GM12878 (cell line): ENCODE measurements at regions not wholly inside any gene's neighbourhood (a gene's known extent, or its start where the extent isn't known, plus 50 kb on each side); places are given as distances from the start of the nearest gene placed in this dataset.

Experiments
- ATAC-seq: fragments of 200-7000 bp; cut with Tn5 transposase; 3 replicates; pipeline ENCODE4 v1.9.1; 2020; ENCODE audit warnings: mild to moderate bottlenecking, moderate library complexity
- BruUV-seq: library from RNA; stranded (reverse); fragments of 400-500 nt; replicated peaks from 2 replicates; lab custom pipeline; 2021; lab: Mats Ljungman, UMichigan
- CTCF ChIA-PET: fragments of 300-600 bp; sonication (Branson Sonifier 250); formaldehyde crosslinking; extraction: SDS; loops from one replicate; lab custom pipeline; 2021; ENCODE audit warnings: inconsistent platforms; lab: Yijun Ruan, JAX
- POLR2A ChIA-PET: fragments of 350-600 bp; formaldehyde crosslinking; extraction: SDS; loops from one replicate; lab custom pipeline; 2021; ENCODE audit warnings: inconsistent platforms; lab: Charles Lee
- RAD21 ChIA-PET: fragments of 300-600 bp; sonication (Branson Sonifier 250); formaldehyde crosslinking; loops from one replicate; lab custom pipeline; 2023; ENCODE audit warnings: antibody characterized with exemption; ENCODE audit not compliant: unreplicated experiment; lab: Charles Lee
- SMC1A ChIA-PET: fragments of 300-600 bp; sonication (Branson Sonifier 250); formaldehyde crosslinking; loops from one replicate; lab custom pipeline; 2023; ENCODE audit not compliant: unreplicated experiment, uncharacterized antibody; lab: Charles Lee
- DNase-seq: peaks from one replicate; pipeline ENCODE4 v3.0.0-alpha.2; 2011; ENCODE audit warnings: low read depth, low spot score
- FAIRE-seq: peaks from 3 replicates; lab custom pipeline; 2011; peaks lifted over from hg19 to GRCh38; lab: Jason Lieb, UNC
- H2AFZ ChIP-seq: 2 replicates; pipeline ENCODE4 v1.6.0; 2011; ENCODE audit warnings: low read depth, low read length, control low read depth; ENCODE audit not compliant: control insufficient read depth
- H3K27ac ChIP-seq: 2 replicates; pipeline ENCODE4 v1.5.1; 2011; ENCODE audit warnings: control low read depth; ENCODE audit not compliant: control insufficient read depth, insufficient read depth
- H3K27me3 ChIP-seq, 2 experiments: replicated peaks in 1 of 2; 2 replicates each; pipeline versions ENCODE4 v1.6.0 to v1.6.1; 2011; ENCODE audit warnings: low read length in 1 of 2; ENCODE audit not compliant: control insufficient read depth in 2 of 2, insufficient read depth in 2 of 2
- H3K36me3 ChIP-seq, 2 experiments: 2 replicates each; pipeline ENCODE4 v1.5.1; 2011; ENCODE audit warnings: low read length in 1 of 2; ENCODE audit not compliant: control insufficient read depth in 2 of 2, insufficient read depth in 2 of 2
- H3K4me1 ChIP-seq: 2 replicates; pipeline ENCODE4 v1.6.1; 2011; ENCODE audit warnings: mild to moderate bottlenecking, low read length, moderate library complexity, mixed read lengths; ENCODE audit not compliant: control insufficient read depth, insufficient read depth
- H3K4me2 ChIP-seq: 2 replicates; pipeline ENCODE4 v1.6.0; 2011; ENCODE audit warnings: control low read depth; ENCODE audit not compliant: control insufficient read depth, insufficient read depth
- H3K4me3 ChIP-seq: fragments of 200-600 bp; sonication (generic); 2 replicates; pipeline ENCODE4 v1.5.1; 2016
- H3K79me2 ChIP-seq: 2 replicates; pipeline ENCODE4 v1.6.0; 2011; ENCODE audit warnings: low read length; ENCODE audit not compliant: control insufficient read depth, insufficient read depth
- H3K9ac ChIP-seq: 2 replicates; pipeline ENCODE4 v1.8.0; 2011; ENCODE audit warnings: low read length, control low read depth, mixed read lengths; ENCODE audit not compliant: control insufficient read depth, insufficient read depth
- H3K9me3 ChIP-seq: replicated peaks from 3 replicates; pipeline ENCODE4 v1.5.1; 2011; ENCODE audit warnings: mild to moderate bottlenecking, low read length; ENCODE audit not compliant: control insufficient read depth, insufficient read depth
- H4K20me1 ChIP-seq: 2 replicates; pipeline ENCODE4 v1.6.0; 2011; ENCODE audit not compliant: control insufficient read depth, insufficient read depth
- CUX1 ChIP-seq: IDR thresholded peaks from 2 replicates; pipeline ENCODE4 v1.6.1; 2012; ENCODE audit warnings: improper control_type of control experiment, low read depth, low read length; ENCODE audit not compliant: insufficient replicate concordance
- EP300 ChIP-seq, 2 experiments: fragments of 150-350 bp in 1 of 2; IDR thresholded peaks; 2 replicates each; pipeline ENCODE4 v1.6.1; 2011 to 2012; ENCODE audit warnings: low read depth in 2 of 2, low read length in 2 of 2, borderline replicate concordance in 1 of 2, improper control_type of control experiment in 1 of 2, inconsistent platforms in 1 of 2; ENCODE audit not compliant: control insufficient read depth in 1 of 2
- NFXL1 ChIP-seq: fragments of 450-650 bp; IDR thresholded peaks from 2 replicates; pipeline ENCODE4 v1.6.1; 2017; ENCODE audit warnings: antibody characterized with exemption, mild to moderate bottlenecking, borderline replicate concordance
- STAT1 ChIP-seq: fragments of 450-650 bp; conservative IDR thresholded peaks from 2 replicates; pipeline ENCODE4 v1.6.1; 2014; ENCODE audit warnings: antibody characterized with exemption, mild to moderate bottlenecking
- YBX1 ChIP-seq: fragments of 450-650 bp; IDR thresholded peaks from 2 replicates; pipeline ENCODE4 v1.6.1; 2016; ENCODE audit warnings: antibody characterized with exemption
- WGBS: methylation state at CpG from one replicate; pipeline ENCODE4 v1.1.6; 2016; ENCODE audit warnings: low lambda C conversion rate; ENCODE audit not compliant: insufficient replicate concordance, insufficient coverage; ENCODE audit errors: missing lambda C conversion rate; 5-methylcytosine and 5-hydroxymethylcytosine counted together
- in situ Hi-C: fragments of 300-500 bp; cut with MboI; formaldehyde crosslinking; loops from 9 replicates; pipeline ENCODE4 v1.14.3; 2018; ENCODE audit warnings: mixed read lengths
- intact Hi-C: fragments of 100-400 bp; cut with micrococcal nuclease; formaldehyde crosslinking; loops from one replicate; pipeline ENCODE4 v1.14.2; 2022; ENCODE audit not compliant: unreplicated experiment

DNA sequence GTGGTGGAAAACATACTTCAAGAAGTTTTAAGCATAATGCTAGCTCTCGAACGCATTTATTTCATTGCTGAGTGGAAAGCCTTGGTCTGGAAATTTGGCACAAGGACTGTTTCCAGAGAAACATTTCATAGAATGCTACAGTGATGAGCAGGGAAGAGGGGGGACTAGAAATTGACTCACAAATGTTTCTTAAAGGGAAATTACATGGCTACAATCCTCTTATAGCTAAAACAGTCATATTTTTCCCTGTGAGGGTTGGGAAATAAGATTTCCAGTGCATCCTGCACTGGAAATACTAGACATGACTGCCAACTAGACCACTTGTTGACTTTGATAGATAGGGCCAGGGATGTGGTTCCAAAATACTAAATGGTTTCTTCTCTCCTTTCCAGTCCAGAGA lies 197.3 kb upstream of the RGS6 start (continued):
- TF ChIP-seq NFXL1 (no peak), EP300 (IDR thresholded peaks at IDR 0.05; ENCODE audit: borderline replicate concordance in 1 of 2, control insufficient read depth in 1 of 2, low read depth in 2 of 2, low read length in 2 of 2) (no peak), STAT1 (no peak), YBX1 (no peak)

GRCh38 chr14:71737760-71738159 lies 194.5 kb upstream of the RGS6 start:
- H4K20me1 ChIP-seq: no peaks in the 10 kb centered on the region
- H3K36me3 ChIP-seq: peaks cover 29 to 43% of the 10 kb centered on the region in 2 experiments
- H3K27ac ChIP-seq: no peak overlapping the region
- H3K79me2 ChIP-seq: no peaks in the 10 kb centered on the region
- no peaks in the 10 kb centered on the region for H3K9me3 ChIP-seq
- H2AFZ ChIP-seq: no peak overlapping the region
- H3K4me1 ChIP-seq: no peaks in the 10 kb centered on the region
- no TSS peak for BruUV-seq
- WGBS: 93% methylated on average over 3 of the region's 3 CpGs
- DNase-seq (no peak), ATAC-seq (no peak)
- POLR2A ChIA-PET: interaction anchor here (0.7 kb wide), 2 partner anchors 10 to 646 kb away, joined by 4 to 11 read pairs; no protein-coding TSS in a partner anchor
- no peak overlapping the region for H3K4me2 ChIP-seq
- CTCF ChIA-PET: interaction anchor here (0.6 to 2.9 kb wide), 5 partner anchors 15 to 599 kb away, joined by 3 to 11 read pairs (median 4); no protein-coding TSS in a partner anchor
- no peak overlapping the region for H3K9ac ChIP-seq
- in situ Hi-C loops: no loop called here
- H3K4me3 ChIP-seq: no peak overlapping the region
- SMC1A ChIA-PET: interaction anchor here (1.1 to 4.4 kb wide), 4 partner anchors 15 to 596 kb away, joined by 3 to 15 read pairs (median 5); no protein-coding TSS in a partner anchor
- TF ChIP-seq CUX1: no peak
- TF ChIP-seq, all 136 proteins: peak for 0
- no peaks in the 10 kb centered on the region for H3K27me3 ChIP-seq
- intact Hi-C loops: no loop called here
- FAIRE-seq: no peak
- RAD21 ChIA-PET: no interaction called here
